Activated naive CD8-positive, alpha-beta T cell treated with anti-CD3 and anti-CD28 coated beads for 36 hours (primary cell): ENCODE measurements at regions not wholly inside any gene's neighbourhood (a gene's known extent, or its start where the extent isn't known, plus 50 kb on each side); places are given as distances from the start of the nearest gene placed in this dataset.
"Not testable (repeated sequence)": the region's sequence is repeated elsewhere in the genome, so short reads cannot be mapped to it uniquely, and the experiment has no call there.

Source experiments
- DNase-seq: peaks from one replicate; pipeline ENCODE4 v3.0.0; 2021
- H3K27ac Mint-ChIP-seq: one replicate; pipeline ENCODE4 v1.8.0; 2022; ENCODE audit warnings: mild to moderate bottlenecking, moderate library complexity, mixed read lengths
- H3K27me3 Mint-ChIP-seq: one replicate; pipeline ENCODE4 v1.8.0; 2022; ENCODE audit warnings: mild to moderate bottlenecking, mixed read lengths
- H3K36me3 Mint-ChIP-seq: one replicate; pipeline ENCODE4 v1.8.0; 2021; ENCODE audit warnings: mild to moderate bottlenecking, mixed read lengths
- H3K4me1 Mint-ChIP-seq: one replicate; pipeline ENCODE4 v1.8.0; 2021; ENCODE audit warnings: mixed read lengths
- H3K4me3 Mint-ChIP-seq: one replicate; pipeline ENCODE4 v1.8.0; 2022; ENCODE audit warnings: mild to moderate bottlenecking, moderate library complexity, mixed read lengths
- H3K9me3 Mint-ChIP-seq: one replicate; pipeline ENCODE4 v1.8.0; 2022; ENCODE audit warnings: mixed read lengths

- no peak for DNase-seq
- Mint-ChIP-seq H3K27ac (no peak overlapping the region), H3K36me3 (no peaks in the 10 kb centered on the region), H3K4me3 (no peak overlapping the region), H3K4me1 (no peaks in the 10 kb centered on the region), H3K9me3 (peaks cover 22% of the 10 kb centered on the region), H3K27me3 (peaks cover 25% of the 10 kb centered on the region)
Observed at GRCh38 chr11:34809191-34810106, 106.7 kb downstream of the APIP start.

- no peak for DNase-seq
- Mint-ChIP-seq H3K9me3 (peaks cover 12% of the 10 kb centered on the region), H3K4me1 (no peaks in the 10 kb centered on the region), H3K27me3 (peaks cover 30% of the 10 kb centered on the region), H3K27ac (no peak overlapping the region), H3K36me3 (no peaks in the 10 kb centered on the region), H3K4me3 (no peak overlapping the region)
Observed at GRCh38 chr11:34806875-34807274, 109.3 kb downstream of the APIP start.

GRCh38 chr11:34805937-34806336, 110.2 kb downstream of the APIP start:
- Mint-ChIP-seq H3K4me1 (no peaks in the 10 kb centered on the region), H3K27me3 (peaks cover 30% of the 10 kb centered on the region), H3K4me3 (no peak overlapping the region), H3K27ac (no peak overlapping the region), H3K9me3 (peaks cover 11% of the 10 kb centered on the region), H3K36me3 (no peaks in the 10 kb centered on the region)
- DNase-seq = no peak

GRCh38 chr11:34799848-34800247, 116.3 kb downstream of the APIP start:
- H3K36me3 Mint-ChIP-seq = no peaks in the 10 kb centered on the region
- no peaks in the 10 kb centered on the region for H3K9me3 Mint-ChIP-seq
- no peak overlapping the region for H3K27ac Mint-ChIP-seq
- H3K27me3 Mint-ChIP-seq = peaks cover 8% of the 10 kb centered on the region
- H3K4me3 Mint-ChIP-seq = no peak overlapping the region
- no peak for DNase-seq
- H3K4me1 Mint-ChIP-seq = no peaks in the 10 kb centered on the region

GRCh38 chr11:34798985-34799384, 117.2 kb downstream of the APIP start:
- Mint-ChIP-seq H3K9me3 (no peaks in the 10 kb centered on the region), H3K27ac (no peak overlapping the region), H3K4me3 (no peak overlapping the region), H3K4me1 (no peaks in the 10 kb centered on the region), H3K36me3 (no peaks in the 10 kb centered on the region), H3K27me3 (peaks cover 6% of the 10 kb centered on the region)
- DNase-seq = no peak

GRCh38 chr11:34797497-34797896, 118.7 kb downstream of the APIP start:
- H3K9me3 Mint-ChIP-seq, DNase-seq, H3K27ac Mint-ChIP-seq, H3K4me3 Mint-ChIP-seq, H3K4me1 Mint-ChIP-seq, H3K36me3 Mint-ChIP-seq, H3K27me3 Mint-ChIP-seq: not testable (repeated sequence)

GRCh38 chr11:34795641-34796040, 120.5 kb downstream of the APIP start:
- Mint-ChIP-seq H3K4me3 (no peak overlapping the region), H3K27ac (no peak overlapping the region), H3K36me3 (no peaks in the 10 kb centered on the region), H3K27me3 (peaks cover 6% of the 10 kb centered on the region), H3K4me1 (peaks cover 4% of the 10 kb centered on the region), H3K9me3 (no peaks in the 10 kb centered on the region)
- DNase-seq = no peak

- peaks cover 9% of the 10 kb centered on the region for H3K27me3 Mint-ChIP-seq
- peaks cover 4% of the 10 kb centered on the region for H3K4me1 Mint-ChIP-seq
- peaks cover 4% of the 10 kb centered on the region for H3K9me3 Mint-ChIP-seq
- DNase-seq = no peak
- H3K4me3 Mint-ChIP-seq = no peak overlapping the region
- H3K36me3 Mint-ChIP-seq = peaks cover under 1% of the 10 kb centered on the region
- no peak overlapping the region for H3K27ac Mint-ChIP-seq
Observed at GRCh38 chr11:34794696-34795095, 121.5 kb downstream of the APIP start.

- no peak for DNase-seq
- H3K36me3 Mint-ChIP-seq = peaks cover 2% of the 10 kb centered on the region
- H3K27me3 Mint-ChIP-seq = peaks cover 10% of the 10 kb centered on the region
- H3K4me3 Mint-ChIP-seq = no peak overlapping the region
- peaks cover 8% of the 10 kb centered on the region for H3K9me3 Mint-ChIP-seq
- peaks cover 4% of the 10 kb centered on the region for H3K4me1 Mint-ChIP-seq
- no peak overlapping the region for H3K27ac Mint-ChIP-seq
Observed at GRCh38 chr11:34793666-34794065, 122.5 kb downstream of the APIP start.

GRCh38 chr11:34792814-34793258, 123.3 kb downstream of the APIP start:
- H3K9me3 Mint-ChIP-seq = peaks cover 8% of the 10 kb centered on the region
- H3K36me3 Mint-ChIP-seq = peaks cover 2% of the 10 kb centered on the region
- no peak overlapping the region for H3K27ac Mint-ChIP-seq
- H3K4me1 Mint-ChIP-seq = peaks cover 4% of the 10 kb centered on the region
- no peak overlapping the region for H3K4me3 Mint-ChIP-seq
- no peak for DNase-seq
- H3K27me3 Mint-ChIP-seq = peaks cover 10% of the 10 kb centered on the region

GRCh38 chr11:34791780-34792542, 124.2 kb downstream of the APIP start:
- peaks cover 2% of the 10 kb centered on the region for H3K36me3 Mint-ChIP-seq
- peaks cover 8% of the 10 kb centered on the region for H3K9me3 Mint-ChIP-seq
- peaks cover 10% of the 10 kb centered on the region for H3K27me3 Mint-ChIP-seq
- H3K27ac Mint-ChIP-seq = peak overlapping the region; percentile 44
- DNase-seq = no peak
- H3K4me3 Mint-ChIP-seq = no peak overlapping the region
- H3K4me1 Mint-ChIP-seq = peaks cover 4% of the 10 kb centered on the region

- Mint-ChIP-seq H3K27me3 (peaks cover 11% of the 10 kb centered on the region), H3K27ac (no peak overlapping the region), H3K4me3 (no peak overlapping the region), H3K36me3 (peaks cover 2% of the 10 kb centered on the region), H3K4me1 (peaks cover 4% of the 10 kb centered on the region), H3K9me3 (peaks cover 8% of the 10 kb centered on the region)
- DNase-seq = no peak
Observed at GRCh38 chr11:34790620-34791019, 125.6 kb downstream of the APIP start.

- Mint-ChIP-seq H3K27me3 (peaks cover 16% of the 10 kb centered on the region), H3K9me3 (peaks cover 8% of the 10 kb centered on the region), H3K4me1 (peaks cover 4% of the 10 kb centered on the region), H3K27ac (no peak overlapping the region), H3K4me3 (no peak overlapping the region), H3K36me3 (peaks cover 2% of the 10 kb centered on the region)
- DNase-seq = no peak
Observed at GRCh38 chr11:34789196-34789834, 126.9 kb downstream of the APIP start.

- H3K36me3 Mint-ChIP-seq = peaks cover 2% of the 10 kb centered on the region
- H3K4me3 Mint-ChIP-seq = no peak overlapping the region
- H3K27me3 Mint-ChIP-seq = peaks cover 21% of the 10 kb centered on the region
- H3K9me3 Mint-ChIP-seq = peaks cover 8% of the 10 kb centered on the region
- no peak overlapping the region for H3K27ac Mint-ChIP-seq
- H3K4me1 Mint-ChIP-seq = peaks cover 4% of the 10 kb centered on the region
- DNase-seq = no peak
Observed at GRCh38 chr11:34788642-34789041, 127.5 kb downstream of the APIP start.

- peaks cover 8% of the 10 kb centered on the region for H3K9me3 Mint-ChIP-seq
Observed at GRCh38 chr11:34787895-34788294, 128.3 kb downstream of the APIP start.

More at GRCh38 chr11:34787895-34788294, 128.3 kb downstream of the APIP start:
- H3K4me1 Mint-ChIP-seq = peaks cover 4% of the 10 kb centered on the region
- H3K4me3 Mint-ChIP-seq = no peak overlapping the region
- H3K27me3 Mint-ChIP-seq = peaks cover 26% of the 10 kb centered on the region
- peaks cover 2% of the 10 kb centered on the region for H3K36me3 Mint-ChIP-seq
- no peak overlapping the region for H3K27ac Mint-ChIP-seq
- DNase-seq = no peak
